Esophagus muscularis mucosa (tissue), 3 donors: ENCODE measurements at regions not wholly inside any gene's neighbourhood (a gene's known extent, or its start where the extent isn't known, plus 50 kb on each side); places are given as distances from the start of the nearest gene placed in this dataset.

Source experiments
- CTCF ChIP-seq, 3 experiments: fragments of 200-600 bp in 2 of 3; fragments of 450-650 bp in 1 of 3; sonication (generic) in 2 of 3; IDR thresholded peaks; one replicate each; pipeline ENCODE4 v1.5.1; 2017 to 2019; ENCODE audit warnings: antibody characterized with exemption in 3 of 3, mild to moderate bottlenecking in 2 of 3, moderate library complexity in 1 of 3
- POLR2A ChIP-seq: fragments of 450-650 bp; IDR thresholded peaks from one replicate; pipeline ENCODE4 v1.6.1; 2017; ENCODE audit warnings: antibody characterized with exemption, moderate library complexity, mild to moderate bottlenecking, low read depth
- POLR2AphosphoS5 ChIP-seq, 2 donors: sonication (generic); formaldehyde crosslinking; IDR thresholded peaks; one replicate each; pipeline ENCODE4 v1.6.1; 2017; ENCODE audit warnings: antibody characterized with exemption in 2 of 2

DNA sequence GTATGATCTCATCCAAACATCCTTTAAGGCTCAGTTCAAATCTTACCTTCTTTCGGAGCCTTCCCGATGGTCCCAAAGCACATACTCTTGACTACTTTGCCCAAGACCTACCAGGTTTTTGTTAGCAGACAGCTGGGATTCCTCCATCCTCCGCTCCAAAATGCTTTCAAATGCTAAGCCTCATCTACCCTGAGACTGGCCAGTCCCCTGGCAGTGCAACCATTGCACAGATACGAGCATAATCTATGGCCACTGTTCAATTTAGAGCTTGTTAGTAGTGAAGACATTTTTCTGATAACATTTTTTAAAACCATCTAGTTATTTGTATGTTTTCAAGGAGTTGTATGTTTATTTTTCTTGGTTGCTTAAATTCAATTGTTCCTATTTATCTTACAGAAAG is 264.4 kb upstream of the NR2F2 start:
- TF ChIP-seq CTCF (IDR thresholded peaks at IDR 0.05), result no peak
- no peak for TF ChIP-seq POLR2A
- no peak for TF ChIP-seq POLR2AphosphoS5 (IDR thresholded peaks at IDR 0.05)
